GM12873 (cell line): ENCODE measurements at regions not wholly inside any gene's neighbourhood (a gene's known extent, or its start where the extent isn't known, plus 50 kb on each side); places are given as distances from the start of the nearest gene placed in this dataset.

ENCODE experiments used
- TF ChIP-seq, protein P1 (sequence below): IDR thresholded peaks from 2 replicates; pipeline ENCODE4 v1.5.1; 2012; ENCODE audit warnings: low read depth, mild to moderate bottlenecking, moderate library complexity, low read length, control low read depth; ENCODE audit not compliant: insufficient read depth; ENCODE audit errors: missing control alignments

DNA sequence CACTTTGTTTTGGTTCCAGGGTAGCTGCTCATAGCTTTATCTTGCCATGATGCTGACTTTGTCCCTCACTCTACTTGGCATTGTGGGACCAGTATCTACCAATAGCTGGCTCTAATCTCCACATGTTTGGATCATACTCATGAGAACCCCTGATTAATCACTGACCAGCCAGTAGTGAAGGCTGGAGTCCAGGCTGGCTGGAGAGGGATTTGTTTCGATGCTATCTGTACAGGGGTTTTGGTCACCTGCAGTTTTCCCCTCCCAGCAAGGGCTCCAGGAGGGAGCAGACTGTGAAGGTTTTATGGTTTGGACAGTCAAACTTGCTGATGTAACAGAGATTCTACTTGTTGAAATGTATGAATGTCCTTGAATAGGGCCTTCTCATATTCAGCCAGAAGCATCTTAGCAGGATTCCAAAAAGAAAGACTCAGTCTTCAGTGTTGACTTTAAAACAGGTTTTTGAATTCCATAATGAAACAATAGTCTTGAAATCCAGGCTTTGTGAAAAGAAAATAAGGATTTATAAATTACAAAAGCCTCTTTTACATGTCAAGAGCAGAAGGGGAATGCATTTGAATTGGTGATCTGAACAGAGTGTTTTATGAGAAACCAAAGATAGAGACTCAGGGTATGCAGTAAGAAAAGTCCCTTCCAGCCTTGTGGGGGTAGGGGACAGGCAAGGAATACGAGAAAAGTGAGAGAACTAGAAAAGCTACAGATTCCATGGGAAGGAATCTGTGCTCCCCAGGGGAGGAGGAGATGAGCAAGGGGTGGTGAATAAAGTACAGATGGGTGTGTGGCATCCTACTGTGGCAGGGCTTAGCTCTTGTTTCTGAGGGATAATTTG lies 103.1 kb upstream of the SHISA3 start:
- TF ChIP-seq, protein P1, sequence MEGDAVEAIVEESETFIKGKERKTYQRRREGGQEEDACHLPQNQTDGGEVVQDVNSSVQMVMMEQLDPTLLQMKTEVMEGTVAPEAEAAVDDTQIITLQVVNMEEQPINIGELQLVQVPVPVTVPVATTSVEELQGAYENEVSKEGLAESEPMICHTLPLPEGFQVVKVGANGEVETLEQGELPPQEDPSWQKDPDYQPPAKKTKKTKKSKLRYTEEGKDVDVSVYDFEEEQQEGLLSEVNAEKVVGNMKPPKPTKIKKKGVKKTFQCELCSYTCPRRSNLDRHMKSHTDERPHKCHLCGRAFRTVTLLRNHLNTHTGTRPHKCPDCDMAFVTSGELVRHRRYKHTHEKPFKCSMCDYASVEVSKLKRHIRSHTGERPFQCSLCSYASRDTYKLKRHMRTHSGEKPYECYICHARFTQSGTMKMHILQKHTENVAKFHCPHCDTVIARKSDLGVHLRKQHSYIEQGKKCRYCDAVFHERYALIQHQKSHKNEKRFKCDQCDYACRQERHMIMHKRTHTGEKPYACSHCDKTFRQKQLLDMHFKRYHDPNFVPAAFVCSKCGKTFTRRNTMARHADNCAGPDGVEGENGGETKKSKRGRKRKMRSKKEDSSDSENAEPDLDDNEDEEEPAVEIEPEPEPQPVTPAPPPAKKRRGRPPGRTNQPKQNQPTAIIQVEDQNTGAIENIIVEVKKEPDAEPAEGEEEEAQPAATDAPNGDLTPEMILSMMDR: no peak

DNA sequence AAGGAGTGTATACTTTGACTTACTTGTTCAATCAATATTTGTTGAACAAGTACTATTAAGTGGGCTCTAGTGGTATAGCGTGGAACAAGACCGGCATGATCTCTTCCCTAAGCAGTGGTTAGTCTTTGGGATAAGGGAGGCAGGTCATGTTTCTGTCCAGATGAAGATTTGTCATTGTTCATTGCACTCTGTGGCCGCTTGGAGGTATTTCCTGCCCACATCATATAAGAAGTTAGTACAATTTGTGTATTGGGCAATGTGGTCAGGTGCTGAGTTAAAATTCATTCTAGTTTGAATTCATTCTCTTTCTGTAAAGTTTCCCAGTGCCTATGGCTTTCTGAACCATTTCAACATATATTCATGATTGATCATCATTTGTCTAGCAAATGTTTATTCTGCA lies 101.1 kb upstream of the SHISA3 start:
- TF ChIP-seq, protein P1: peak; percentile 35

DNA sequence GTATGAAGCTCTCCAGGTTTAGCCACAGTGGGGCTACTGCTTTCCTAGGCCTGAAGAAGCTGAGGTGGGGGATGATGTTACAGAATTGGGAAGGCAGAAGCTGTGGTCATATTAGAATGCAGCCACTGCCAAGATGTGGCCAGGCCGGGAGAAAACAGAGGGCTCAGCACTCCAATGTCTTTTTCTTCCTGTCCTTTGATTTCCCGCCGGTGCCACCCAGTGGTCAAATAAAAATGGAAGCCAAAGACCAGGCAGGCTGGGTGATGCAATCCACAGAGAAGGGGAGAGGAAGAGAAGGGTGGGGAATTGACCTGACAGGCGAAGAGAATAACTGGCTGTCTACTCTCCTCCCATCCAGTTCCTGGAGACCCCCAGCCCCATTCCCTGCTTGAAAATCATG lies 94.9 kb upstream of the SHISA3 start:
- TF ChIP-seq, protein P1: peak; percentile 38

DNA sequence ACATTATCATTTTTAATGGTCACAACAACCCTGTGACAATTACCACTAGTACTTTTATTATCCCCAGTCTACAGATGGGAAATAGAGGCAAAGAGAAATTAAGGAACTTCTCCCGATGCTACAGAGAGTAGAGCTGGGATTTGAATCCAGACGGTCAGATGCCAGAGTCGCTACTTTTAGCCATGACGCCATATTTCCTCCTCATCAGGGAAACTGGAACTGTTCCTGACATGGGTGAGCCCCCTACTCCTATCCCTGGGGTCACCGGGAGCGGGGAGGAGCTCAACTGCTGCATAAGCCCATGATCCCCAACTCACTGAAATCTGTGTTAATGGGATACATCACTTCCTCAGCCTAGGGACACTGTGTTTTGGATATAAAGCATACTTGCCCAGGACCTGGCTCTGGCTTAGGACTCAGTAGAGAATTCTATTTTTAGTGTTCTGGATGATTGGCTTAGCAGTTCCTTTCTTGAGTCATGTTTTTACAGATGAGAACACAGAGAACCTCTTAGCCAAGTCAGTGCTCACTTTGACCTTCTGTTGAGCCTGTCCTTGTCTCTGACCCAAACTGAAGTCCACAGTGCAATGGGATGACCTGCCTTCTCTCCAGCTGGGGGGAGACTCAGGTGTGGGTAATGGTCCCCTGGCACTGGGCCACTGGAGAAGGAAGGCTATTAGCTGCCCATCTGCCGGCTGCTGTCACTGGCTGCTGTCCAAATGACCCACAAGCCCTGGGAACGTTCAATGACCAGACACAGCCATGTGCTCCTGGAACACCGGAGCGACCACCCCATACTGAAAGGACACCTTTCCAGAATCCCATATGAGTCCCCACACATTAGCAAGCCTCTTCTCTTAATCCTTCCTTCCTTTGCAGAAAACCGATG lies 90.8 kb upstream of the SHISA3 start:
- TF ChIP-seq, protein P1: no peak

DNA sequence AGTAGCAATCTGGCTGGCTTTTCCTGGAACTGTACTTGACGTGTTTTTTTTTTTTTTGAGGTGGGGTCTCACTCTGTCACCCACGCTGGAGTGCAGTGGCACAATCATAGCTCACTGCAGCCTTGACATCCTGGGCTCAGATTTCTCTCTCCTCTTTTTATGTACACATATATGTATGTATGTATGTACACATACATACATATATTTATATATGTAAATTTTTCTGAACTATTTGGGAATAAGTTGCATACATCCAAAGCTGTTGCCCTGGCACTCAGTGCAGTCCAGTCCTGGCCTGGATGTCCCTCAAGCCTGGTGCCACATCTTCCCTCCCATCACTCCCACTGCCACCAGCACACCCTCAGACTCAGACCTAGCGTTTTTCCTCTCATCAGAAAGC lies 89.0 kb upstream of the SHISA3 start:
- TF ChIP-seq, protein P1: no peak

DNA sequence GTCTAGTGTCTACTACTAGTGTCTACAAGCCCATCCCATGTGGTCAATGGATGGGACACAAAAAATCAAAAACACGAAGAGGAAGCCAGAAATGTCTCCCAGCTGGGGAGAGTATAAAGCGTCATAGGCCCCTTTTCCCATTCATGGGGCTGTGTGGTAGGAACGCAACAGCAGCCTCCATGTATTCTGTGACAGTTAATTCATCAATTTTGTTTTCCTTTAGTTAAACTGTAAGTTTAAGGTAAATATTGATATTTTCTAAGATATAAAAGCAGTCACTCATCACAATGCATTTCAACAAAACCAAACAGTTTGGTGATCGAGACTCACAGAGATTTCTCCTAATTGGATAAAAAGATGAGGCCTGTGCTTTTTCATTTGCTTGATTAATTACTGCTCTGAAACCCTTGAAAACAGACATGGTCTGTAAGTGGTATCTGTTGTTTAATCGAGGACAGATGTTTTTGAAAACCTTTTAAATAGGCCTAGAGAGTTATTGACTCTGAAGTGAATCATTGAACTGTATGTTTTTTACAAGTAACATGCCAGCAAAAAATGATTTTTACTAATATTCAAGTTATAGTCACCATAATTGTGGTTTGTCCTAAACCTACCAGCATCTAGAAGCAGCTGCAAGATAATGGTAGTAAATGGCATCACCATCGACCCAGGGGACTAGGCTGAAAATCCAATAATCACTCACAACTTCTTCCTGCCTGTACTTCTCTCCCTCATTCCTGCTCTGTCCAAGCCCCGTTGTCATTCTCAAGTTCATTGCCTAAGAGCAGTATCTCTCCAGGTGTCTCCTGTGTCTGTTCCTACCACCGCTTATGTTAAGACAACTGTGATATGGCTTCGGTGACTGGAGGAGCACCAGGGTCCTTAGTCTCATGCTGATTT lies 87.7 kb upstream of the SHISA3 start:
- TF ChIP-seq, protein P1: no peak

DNA sequence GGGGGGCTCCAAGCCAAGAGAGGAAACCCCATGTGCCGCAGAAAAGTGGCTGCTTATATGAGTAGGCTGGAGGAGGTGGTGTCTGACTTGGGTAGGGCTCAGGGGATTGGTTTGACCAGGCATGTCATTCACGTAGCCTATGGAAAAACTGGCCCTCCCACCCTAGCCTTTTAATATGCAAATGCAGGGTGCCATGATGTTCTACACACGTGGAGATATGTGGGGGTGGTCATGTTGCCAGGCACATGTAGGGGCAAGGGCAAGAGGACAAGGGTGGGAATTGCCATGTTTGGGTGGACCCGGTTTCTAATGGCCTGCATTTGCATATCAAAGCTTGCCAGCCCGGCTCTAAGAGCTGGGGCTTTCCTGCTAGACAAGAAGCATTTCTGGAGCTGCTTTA lies 86.9 kb upstream of the SHISA3 start:
- TF ChIP-seq, protein P1: no peak
